ENCODE measurements at regions not wholly inside any gene's neighbourhood (a gene's known extent, or its start where the extent isn't known, plus 50 kb on each side); places are given as distances from the start of the nearest gene placed in this dataset.

GRCh38 chr6:121956782-121957181 is 442.7 kb upstream of the HSF2 start:
- TF ChIP-seq CTCF (IDR thresholded peaks at IDR 0.05 in 2 of 3, conservative IDR thresholded peaks at IDR 0.05 in 1 of 3; ENCODE audit: control insufficient read depth in 2 of 3, extremely low read depth in 1 of 3, insufficient read depth in 1 of 3, low read depth in 3 of 3, low read length in 3 of 3) (no peak), SMARCA5 (IDR thresholded peaks at IDR 0.05) (no peak), POLR2AphosphoS5 (IDR thresholded peaks at IDR 0.05; ENCODE audit: low read length) (no peak), PAX5 (IDR thresholded peaks at IDR 0.05; ENCODE audit: borderline replicate concordance, low read depth, low read length) (no peak)

All from GM12878 (cell line).